ENCODE measurements at regions not wholly inside any gene's neighbourhood (a gene's known extent, or its start where the extent isn't known, plus 50 kb on each side); places are given as distances from the start of the nearest gene placed in this dataset.

DNA sequence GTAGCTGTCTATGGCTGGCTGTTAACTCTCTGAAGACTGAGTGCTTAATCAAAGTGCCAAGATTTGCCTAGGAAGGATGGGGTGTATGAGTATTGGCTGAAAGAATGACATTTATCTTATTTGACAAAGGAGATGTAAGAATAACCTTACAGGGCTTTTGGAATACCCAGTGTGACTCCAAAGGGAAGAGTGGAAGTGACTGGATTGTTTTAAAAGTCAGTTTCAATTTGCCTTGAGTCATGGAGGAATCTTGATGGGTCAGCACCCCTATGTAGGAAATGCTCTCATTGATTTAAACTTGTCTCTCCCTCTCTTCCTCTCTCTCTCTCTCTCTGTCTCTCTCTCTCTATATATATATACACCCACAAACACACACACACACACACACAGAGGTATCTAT lies 118.4 kb upstream of the CLDN10 start:
- DNase-seq (no peak), FAIRE-seq (no peak)
- TF ChIP-seq, protein P1, sequence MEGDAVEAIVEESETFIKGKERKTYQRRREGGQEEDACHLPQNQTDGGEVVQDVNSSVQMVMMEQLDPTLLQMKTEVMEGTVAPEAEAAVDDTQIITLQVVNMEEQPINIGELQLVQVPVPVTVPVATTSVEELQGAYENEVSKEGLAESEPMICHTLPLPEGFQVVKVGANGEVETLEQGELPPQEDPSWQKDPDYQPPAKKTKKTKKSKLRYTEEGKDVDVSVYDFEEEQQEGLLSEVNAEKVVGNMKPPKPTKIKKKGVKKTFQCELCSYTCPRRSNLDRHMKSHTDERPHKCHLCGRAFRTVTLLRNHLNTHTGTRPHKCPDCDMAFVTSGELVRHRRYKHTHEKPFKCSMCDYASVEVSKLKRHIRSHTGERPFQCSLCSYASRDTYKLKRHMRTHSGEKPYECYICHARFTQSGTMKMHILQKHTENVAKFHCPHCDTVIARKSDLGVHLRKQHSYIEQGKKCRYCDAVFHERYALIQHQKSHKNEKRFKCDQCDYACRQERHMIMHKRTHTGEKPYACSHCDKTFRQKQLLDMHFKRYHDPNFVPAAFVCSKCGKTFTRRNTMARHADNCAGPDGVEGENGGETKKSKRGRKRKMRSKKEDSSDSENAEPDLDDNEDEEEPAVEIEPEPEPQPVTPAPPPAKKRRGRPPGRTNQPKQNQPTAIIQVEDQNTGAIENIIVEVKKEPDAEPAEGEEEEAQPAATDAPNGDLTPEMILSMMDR (IDR thresholded peaks at IDR 0.05; ENCODE audit: borderline replicate concordance, extremely low read depth, insufficient read depth), result no peak
- Histone ChIP-seq H3K9me3 (ENCODE audit: control insufficient read depth in 2 of 3, insufficient read depth in 1 of 3, low read length in 3 of 3) (no peaks in the 10 kb centered on the region), H3K4me3 (ENCODE audit: low read length in 3 of 3) (peak overlapping the region; percentile 14 to 86 (median 79)), H3K27me3 (ENCODE audit: control insufficient read depth, insufficient read depth, low read length) (no peaks in the 10 kb centered on the region), H3K36me3 (ENCODE audit: control insufficient read depth in 2 of 3, insufficient read depth in 3 of 3, low read length in 3 of 3) (no peaks in the 10 kb centered on the region), H3K4me1 (ENCODE audit: control insufficient read depth in 2 of 3, insufficient read depth in 2 of 3, low read depth in 1 of 3, low read length in 3 of 3) (peaks cover 0 to 2% (median 0%) of the 10 kb centered on the region in 3 donors), H3K9ac (ENCODE audit: low read length in 3 of 3) (peak overlapping the region in 1 of 3 donors; percentile 82), H3K27ac (ENCODE audit: low read depth in 2 of 2, low read length in 2 of 2) (peak overlapping the region; percentile 75 to 81)
- intact Hi-C loops (cut with DNase I), result no loop called here

DNA sequence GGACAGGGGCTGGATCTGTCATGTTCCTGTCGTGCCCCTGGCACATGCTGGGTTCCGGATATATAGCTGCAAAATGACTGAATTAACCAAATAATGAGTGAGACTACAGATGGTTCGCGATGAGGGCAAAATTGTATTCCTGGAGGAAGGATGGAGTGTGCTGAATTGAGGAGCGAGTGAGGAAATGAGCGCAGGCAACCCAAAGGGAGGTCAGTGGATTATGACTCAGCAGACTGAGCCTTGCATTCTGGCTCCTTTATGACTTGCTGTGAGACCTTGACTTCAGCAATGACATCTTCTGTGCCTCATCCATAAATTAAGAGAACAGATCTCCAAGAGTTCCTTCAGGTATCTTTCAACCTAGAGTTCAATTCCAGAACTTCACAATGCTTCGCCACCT lies 115.0 kb upstream of the CLDN10 start:
- peaks cover 0 to 2% (median 0%) of the 10 kb centered on the region in 3 donors for H3K4me1 ChIP-seq (ENCODE audit: control insufficient read depth in 2 of 3, insufficient read depth in 2 of 3, low read depth in 1 of 3, low read length in 3 of 3)
- TF ChIP-seq, protein P1 (IDR thresholded peaks at IDR 0.05; ENCODE audit: borderline replicate concordance, extremely low read depth, insufficient read depth), result no peak
- DNase-seq, result no peak
- no peaks in the 10 kb centered on the region for H3K27me3 ChIP-seq (ENCODE audit: control insufficient read depth, insufficient read depth, low read length)
- no peaks in the 10 kb centered on the region for H3K9me3 ChIP-seq (ENCODE audit: control insufficient read depth in 2 of 3, insufficient read depth in 1 of 3, low read length in 3 of 3)
- H3K27ac ChIP-seq (ENCODE audit: low read depth in 2 of 2, low read length in 2 of 2), result no peak overlapping the region
- FAIRE-seq, result no peak
- no peaks in the 10 kb centered on the region for H3K36me3 ChIP-seq (ENCODE audit: control insufficient read depth in 2 of 3, insufficient read depth in 3 of 3, low read length in 3 of 3)
- H3K9ac ChIP-seq (ENCODE audit: low read length in 3 of 3), result no peak overlapping the region
- H3K4me3 ChIP-seq (ENCODE audit: low read length in 3 of 3), result peak overlapping the region in 1 of 3 donors; percentile 79
- intact Hi-C loops (cut with DNase I), result no loop called here

DNA sequence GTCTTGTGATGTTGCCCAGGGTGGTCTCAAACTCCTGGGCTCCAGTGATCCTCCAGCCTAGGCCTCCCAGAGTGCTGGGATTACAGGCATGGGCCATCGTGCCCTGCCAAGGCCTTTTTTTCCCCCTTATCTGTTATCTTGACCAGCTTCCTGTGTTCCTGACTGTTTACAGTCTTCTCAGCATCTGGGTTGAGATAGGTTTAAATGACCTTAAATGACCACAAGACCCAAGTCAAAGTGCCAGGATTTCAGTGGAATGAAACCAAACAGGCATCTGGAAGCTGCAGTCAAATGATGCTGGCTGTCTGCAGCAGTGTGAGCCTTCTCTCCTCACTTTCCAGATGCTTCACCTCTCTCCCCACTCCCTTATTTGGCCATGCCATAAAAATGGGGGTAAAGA lies 114.2 kb upstream of the CLDN10 start:
- Histone ChIP-seq H3K9ac (ENCODE audit: low read length in 3 of 3) (no peak overlapping the region), H3K27me3 (ENCODE audit: control insufficient read depth, insufficient read depth, low read length) (no peaks in the 10 kb centered on the region), H3K4me3 (ENCODE audit: low read length in 3 of 3) (no peak overlapping the region), H3K9me3 (ENCODE audit: control insufficient read depth in 2 of 3, insufficient read depth in 1 of 3, low read length in 3 of 3) (no peaks in the 10 kb centered on the region), H3K36me3 (ENCODE audit: control insufficient read depth in 2 of 3, insufficient read depth in 3 of 3, low read length in 3 of 3) (no peaks in the 10 kb centered on the region), H3K27ac (ENCODE audit: low read depth in 2 of 2, low read length in 2 of 2) (no peak overlapping the region), H3K4me1 (ENCODE audit: control insufficient read depth in 2 of 3, insufficient read depth in 2 of 3, low read depth in 1 of 3, low read length in 3 of 3) (peaks cover 0 to 2% (median 0%) of the 10 kb centered on the region in 3 donors)
- FAIRE-seq (no peak), DNase-seq (no peak)
- TF ChIP-seq, protein P1 (IDR thresholded peaks at IDR 0.05; ENCODE audit: borderline replicate concordance, extremely low read depth, insufficient read depth), result no peak
- intact Hi-C loops (cut with DNase I), result no loop called here

DNA sequence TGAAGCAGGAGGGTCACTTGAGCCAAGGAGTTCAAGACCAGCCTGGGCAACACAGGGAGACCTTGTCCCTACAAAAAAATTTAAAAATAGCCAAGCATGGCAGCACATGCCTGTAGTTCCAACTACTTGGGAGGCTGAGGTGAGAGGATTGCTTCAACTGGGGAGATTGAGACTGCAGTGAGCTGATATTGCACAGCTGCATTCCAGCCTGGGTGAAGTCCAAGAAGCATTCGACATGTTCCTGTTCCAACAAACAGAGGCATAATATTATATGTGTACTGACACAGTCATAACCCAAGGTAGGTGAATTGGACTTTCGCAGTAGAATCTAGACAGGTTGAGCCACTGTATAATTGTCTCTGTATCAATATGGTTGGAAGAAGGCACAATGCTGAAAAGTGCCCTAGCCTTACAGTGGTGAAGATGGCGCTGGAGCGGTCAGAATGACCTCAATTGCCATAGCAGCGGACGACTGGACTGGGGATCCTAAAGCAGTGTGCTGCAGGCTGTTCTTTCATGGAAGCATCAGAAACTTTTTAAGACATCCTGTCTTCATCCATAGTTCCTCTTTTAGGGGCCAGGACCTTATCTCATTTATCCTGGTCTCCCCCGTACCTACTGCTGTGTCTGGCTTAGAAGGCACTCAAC lies 112.0 kb upstream of the CLDN10 start:
- TF ChIP-seq, protein P1 (IDR thresholded peaks at IDR 0.05; ENCODE audit: borderline replicate concordance, extremely low read depth, insufficient read depth), result no peak
- H3K27ac ChIP-seq (ENCODE audit: low read depth in 2 of 2, low read length in 2 of 2), result no peak overlapping the region
- no peaks in the 10 kb centered on the region for H3K36me3 ChIP-seq (ENCODE audit: control insufficient read depth in 2 of 3, insufficient read depth in 3 of 3, low read length in 3 of 3)
- H3K27me3 ChIP-seq (ENCODE audit: control insufficient read depth, insufficient read depth, low read length), result no peaks in the 10 kb centered on the region
- no peak overlapping the region for H3K9ac ChIP-seq (ENCODE audit: low read length in 3 of 3)
- FAIRE-seq (no peak), DNase-seq (no peak)
- no peaks in the 10 kb centered on the region for H3K9me3 ChIP-seq (ENCODE audit: control insufficient read depth in 2 of 3, insufficient read depth in 1 of 3, low read length in 3 of 3)
- H3K4me3 ChIP-seq (ENCODE audit: low read length in 3 of 3), result no peak overlapping the region
- intact Hi-C loops (cut with DNase I), result no loop called here
- H3K4me1 ChIP-seq (ENCODE audit: control insufficient read depth in 2 of 3, insufficient read depth in 2 of 3, low read depth in 1 of 3, low read length in 3 of 3), result peaks cover 0 to 6% (median 0%) of the 10 kb centered on the region in 3 donors
